Activated T-helper 1 cell treated with anti-CD3 and anti-CD28 coated beads, Interleukin-2, amount 50 U/mL, for 16 hours (primary cell): ENCODE measurements at regions not wholly inside any gene's neighbourhood (a gene's known extent, or its start where the extent isn't known, plus 50 kb on each side); places are given as distances from the start of the nearest gene placed in this dataset.

Experiments used
- DNase-seq, 2 donors: peaks; one replicate each; pipeline ENCODE4 v3.0.0-alpha.2; 2020; ENCODE audit warnings: low read depth in 1 of 2, low spot score in 1 of 2

DNA sequence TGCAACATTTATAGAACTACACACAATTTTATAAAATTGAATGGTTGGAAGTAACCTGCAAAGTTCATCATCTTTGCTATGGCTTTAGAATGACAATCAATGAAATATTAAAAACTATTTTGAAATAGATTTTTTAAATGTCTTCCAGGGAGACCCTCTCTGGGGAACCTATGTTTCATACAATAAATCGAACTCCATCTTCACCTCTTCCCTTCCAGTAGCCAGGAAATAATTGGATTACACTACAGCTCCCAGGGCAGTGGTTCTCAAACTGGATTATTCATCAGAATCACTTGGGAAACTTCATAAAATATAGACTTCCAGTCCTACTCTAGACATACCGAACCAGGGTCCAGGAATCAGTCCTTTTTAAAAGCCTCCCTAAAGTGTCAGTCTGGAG is 328.4 kb downstream of the DUSP6 start:
- no peak for DNase-seq

DNA sequence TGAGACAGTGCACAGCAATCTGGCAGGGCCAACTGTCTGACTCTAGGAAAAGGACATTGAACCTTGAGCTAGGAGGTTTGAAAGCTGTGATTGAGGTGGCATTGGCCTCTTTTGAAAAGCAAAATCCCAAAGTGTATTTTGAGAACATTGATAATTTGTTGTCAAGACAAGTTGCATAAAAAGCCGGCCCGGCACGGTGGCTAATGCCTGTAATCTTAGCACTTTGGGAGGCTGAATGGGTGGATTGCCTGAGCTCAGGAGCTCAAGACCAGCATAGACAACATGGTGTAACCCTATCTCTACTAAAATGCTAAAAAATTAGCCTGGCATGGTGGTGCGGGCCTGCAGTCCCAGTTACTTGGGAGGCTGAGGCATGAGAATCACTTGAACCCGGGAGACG is 331.6 kb downstream of the DUSP6 start:
- DNase-seq = no peak

- DNase-seq = no peak
Observed at GRCh38 chr12:89020121-89020480, 332.2 kb downstream of the DUSP6 start.

DNA sequence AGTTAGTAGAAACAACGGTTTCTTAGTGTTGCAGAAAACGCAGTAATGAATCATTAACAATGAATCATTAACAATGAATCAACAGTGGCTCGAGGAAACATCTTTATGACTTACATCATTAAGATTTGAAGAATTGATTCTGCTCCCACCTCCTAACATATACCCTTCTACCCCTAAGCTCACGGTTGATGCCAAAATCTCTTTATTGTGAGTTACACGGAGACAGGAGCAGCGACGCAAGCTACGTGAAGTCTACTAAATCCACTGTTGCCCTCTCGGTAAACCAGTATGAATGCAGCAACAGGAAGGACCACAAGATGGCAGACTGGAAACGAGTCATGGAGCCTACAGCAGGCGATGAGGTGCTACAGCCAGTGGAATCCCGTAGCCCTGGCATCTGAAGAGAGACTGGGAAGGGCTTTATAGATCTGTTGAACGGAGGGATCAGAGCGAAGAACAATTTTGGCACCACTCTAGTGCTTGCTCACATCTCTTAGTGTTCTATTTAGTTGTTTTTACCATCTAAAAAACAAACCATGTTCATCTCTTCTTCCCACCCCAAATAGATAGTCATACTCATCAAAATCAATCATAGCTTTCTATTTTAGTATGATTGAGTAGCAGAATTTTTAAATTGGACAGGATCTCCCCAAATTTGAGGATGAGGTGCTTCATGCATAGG is 332.7 kb downstream of the DUSP6 start:
- DNase-seq = peak; percentile 37 to 47

GRCh38 chr12:89016970-89017778 is 335.1 kb downstream of the DUSP6 start:
- DNase-seq = no peak

GRCh38 chr12:89015419-89015818 is 336.9 kb downstream of the DUSP6 start:
- no peak for DNase-seq

GRCh38 chr12:88998421-88998820 is 353.9 kb downstream of the DUSP6 start:
- DNase-seq = no peak

DNA sequence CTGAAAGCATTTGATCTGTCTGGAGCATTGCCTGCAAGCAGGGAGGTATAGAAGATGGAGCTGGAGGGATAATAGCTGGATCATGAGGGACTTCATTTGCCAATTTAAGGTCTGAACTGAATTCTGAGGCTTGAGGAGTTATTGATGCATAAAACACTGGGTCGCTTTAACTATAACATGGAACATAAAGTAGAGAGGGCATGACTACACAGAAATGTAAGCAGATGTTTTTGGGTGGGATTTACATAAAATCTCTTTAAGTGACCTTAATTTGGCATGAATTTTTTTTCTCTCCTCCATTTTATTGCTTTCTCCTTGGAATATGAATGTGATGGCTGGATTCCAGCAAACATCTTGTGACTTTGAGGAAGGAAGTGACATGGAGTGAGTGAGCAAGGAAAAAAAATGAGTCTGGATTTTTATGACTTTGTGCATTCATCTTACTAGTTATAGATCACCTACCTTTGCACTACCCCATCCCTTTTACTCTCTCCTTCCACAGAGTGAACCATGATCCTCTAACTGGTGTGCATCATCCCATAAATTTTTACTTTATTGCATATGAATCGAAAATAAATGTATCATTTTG is 356.0 kb downstream of the DUSP6 start:
- no peak for DNase-seq

- DNase-seq = no peak
Observed at GRCh38 chr12:88994971-88995370, 357.3 kb downstream of the DUSP6 start.

GRCh38 chr12:88994537-88994936 is 357.8 kb downstream of the DUSP6 start:
- DNase-seq = no peak

DNA sequence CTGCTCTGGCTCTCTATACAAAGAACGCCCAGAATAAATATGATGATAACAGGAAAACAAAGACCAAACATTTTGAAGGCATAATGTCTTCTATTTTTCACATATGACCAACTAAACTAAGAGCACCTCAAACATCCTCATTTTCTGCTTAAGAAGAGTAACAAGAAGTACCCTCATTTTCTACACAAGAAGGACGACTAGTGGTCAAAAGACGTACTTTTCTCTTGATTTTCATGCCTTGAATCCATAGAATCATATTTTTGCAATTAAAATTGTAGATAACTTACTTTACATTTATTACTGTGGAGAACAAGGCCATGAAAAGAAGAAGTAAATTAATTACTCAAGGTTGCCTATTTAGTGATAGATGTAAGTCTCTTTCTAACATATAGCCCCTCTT is 358.6 kb downstream of the DUSP6 start:
- no peak for DNase-seq

- no peak for DNase-seq
Observed at GRCh38 chr12:88986056-88986455, 366.2 kb downstream of the DUSP6 start.

GRCh38 chr12:88985631-88986030 is 366.7 kb downstream of the DUSP6 start:
- DNase-seq = no peak

DNA sequence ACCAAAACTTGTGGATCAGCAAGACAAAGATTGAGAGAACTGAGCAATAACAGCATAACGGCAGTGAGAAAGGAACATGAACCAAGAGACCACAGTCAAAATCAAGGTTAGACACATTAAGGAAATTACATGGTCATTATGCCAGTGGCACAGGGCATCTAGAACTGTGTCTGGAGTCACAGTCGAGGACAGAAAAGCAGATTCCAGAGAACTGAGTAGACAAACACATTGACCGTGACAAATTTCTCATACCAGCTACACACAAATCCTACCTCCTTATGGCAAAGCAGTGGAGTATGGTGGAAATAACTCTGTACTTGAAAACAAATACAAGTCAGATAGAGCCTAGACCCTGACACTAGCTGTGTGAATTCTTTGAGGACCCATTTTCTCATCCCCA is 367.3 kb downstream of the DUSP6 start:
- DNase-seq = no peak

DNA sequence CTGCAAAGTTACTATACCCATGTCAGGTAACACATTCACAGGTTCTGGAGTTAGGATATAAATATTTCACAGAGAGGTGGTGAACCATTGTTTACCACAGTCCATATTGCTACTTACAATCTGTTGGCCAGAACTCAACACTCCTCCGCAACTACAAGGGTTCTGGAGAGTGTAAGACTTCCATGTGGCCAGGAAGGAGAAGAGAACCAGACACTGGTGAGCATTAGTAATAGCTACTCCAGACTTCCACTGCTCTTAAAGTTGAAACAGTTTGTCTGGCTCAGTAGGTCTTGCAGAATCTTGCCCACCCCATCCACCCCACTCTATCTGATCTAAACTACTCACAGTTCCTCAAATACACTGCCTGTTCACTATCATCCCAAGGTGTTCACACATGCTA is 369.6 kb downstream of the DUSP6 start:
- DNase-seq = no peak

DNA sequence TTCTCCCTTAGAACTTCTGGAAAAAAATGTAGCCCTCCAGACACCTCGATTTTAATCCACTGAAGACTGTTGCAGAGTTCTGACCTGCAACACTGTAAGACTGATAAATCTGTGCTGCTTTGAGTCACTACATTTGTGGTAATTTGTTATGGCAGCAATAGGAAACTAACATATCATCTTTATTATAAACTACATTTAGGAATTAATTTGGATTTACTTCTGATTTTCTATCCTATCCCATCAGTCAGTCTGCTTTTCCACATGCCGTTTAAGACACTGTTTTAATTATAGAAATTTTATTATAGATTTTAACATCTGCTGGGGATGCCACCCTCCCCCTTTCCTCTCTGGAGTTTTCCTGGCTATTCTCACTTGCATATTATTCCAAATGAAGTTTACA is 375.2 kb downstream of the DUSP6 start:
- DNase-seq = no peak

DNA sequence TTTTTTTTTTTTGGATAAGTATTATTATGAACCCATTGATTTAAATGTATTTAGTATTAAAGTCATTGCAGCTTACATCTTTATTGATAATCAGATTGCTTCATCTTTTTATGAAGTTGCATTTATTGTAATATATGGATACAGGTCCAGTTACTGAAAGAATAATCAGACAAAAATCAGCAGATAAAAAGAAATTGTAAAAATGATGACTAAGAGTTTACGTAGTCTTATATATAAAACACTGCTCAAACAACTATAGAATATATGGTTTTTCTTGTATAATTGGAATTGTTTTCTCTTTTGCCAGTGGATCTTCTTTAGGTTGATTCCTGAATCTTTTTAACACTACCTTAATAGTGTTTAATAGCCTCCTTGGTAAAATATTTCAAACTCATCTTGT is 378.3 kb downstream of the DUSP6 start:
- DNase-seq = no peak

- DNase-seq = no peak
Observed at GRCh38 chr12:88970740-88971139, 381.6 kb downstream of the DUSP6 start.

DNA sequence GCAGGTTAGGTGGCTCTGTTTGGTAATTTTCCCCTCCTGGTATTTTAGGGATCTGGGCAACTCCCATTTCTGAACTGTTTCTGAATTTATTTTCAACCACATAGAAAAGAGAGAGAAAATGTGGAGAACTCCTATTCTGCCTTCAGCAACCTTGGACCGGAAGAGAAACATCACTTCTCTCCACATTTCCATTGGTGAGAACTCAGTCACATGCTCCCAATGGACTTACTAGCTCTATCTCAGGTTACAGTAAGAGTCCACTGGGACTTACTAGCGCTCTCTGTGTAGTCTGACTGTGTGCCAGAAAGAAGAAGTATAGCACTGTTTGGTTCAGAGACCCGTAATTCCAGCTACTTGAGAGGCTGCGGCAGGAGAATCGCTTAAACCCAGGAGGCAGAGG is 383.2 kb downstream of the DUSP6 start:
- DNase-seq = no peak

DNA sequence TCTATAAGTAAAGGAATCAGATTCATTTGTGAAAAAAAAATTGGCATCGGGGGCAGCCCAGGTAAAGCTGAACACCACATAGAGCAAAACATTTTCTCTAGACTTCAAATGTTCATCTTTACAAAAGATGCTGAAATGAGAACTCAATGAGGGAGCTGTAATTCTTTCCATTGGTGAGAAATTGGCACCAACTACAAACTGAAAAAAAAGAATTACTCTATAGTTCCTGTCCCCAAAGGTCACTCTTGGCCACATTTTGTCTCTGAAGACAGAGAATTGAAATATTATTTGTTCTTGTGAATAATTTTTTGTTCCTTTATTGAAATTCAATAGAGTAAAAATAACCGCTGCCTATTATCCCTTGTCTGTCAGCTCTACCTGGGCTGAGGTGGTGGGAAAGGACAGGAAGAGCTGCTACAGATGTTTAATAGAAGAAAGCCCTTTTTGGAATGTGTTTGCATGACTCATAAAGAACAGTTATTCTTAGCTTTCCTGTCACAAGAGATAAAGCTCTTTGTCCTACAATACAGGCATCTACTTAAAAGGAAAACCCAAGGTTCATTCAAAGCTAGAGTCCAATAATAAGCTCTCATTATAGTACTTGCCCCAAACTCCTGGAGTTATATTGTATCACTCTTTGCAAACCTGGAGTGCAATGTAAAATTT is 380.1 kb upstream of the KITLG start:
- no peak for DNase-seq

DNA sequence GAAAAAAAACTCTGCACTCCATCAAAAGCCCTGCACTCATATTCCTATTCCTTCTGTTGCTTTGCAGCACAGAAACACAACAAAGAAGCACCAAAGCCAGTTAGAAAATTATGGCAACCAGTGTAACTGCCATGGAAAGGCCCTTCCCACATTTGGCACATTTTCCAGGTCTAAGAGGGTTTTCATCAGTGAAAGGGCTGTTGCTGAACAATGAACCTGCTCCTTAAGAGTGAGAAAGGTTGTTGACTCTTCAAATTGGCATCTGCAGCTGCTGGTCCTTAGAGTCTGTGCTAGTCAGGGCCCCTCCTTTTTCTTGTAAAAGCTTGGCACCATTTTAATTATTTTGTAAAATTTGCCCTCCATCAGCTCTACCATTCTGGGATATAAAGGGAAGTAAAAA is 378.7 kb upstream of the KITLG start:
- no peak for DNase-seq

DNA sequence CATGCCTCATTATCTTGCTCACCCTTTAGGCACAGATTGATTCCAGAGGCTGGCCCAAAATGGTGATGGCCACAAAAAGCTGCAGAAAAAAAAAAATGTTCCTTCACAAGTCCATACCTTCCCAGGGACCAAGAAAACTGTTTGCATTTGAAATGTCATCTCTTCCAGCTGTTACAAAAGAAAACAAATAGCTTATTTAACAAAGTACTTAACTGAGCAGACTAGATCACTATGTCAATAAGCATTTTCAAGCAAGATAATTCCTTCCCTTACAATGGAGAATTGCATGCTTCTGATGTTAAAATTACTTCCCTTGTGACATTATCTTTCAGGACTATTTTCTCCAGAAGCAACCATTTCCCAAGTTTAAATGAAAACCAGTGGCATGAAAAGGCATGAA is 377.9 kb upstream of the KITLG start:
- DNase-seq = no peak
